NCI-H82 treated with DMSO at 0.1 percent for 48 hours (cell line): ENCODE measurements at regions not wholly inside any gene's neighbourhood (a gene's known extent, or its start where the extent isn't known, plus 50 kb on each side); places are given as distances from the start of the nearest gene placed in this dataset.

Experiments used
- DNase-seq: peaks from one replicate; lab custom pipeline; 2025; ENCODE audit not compliant: unreplicated experiment; lab: John Stamatoyannopoulos, UW

DNA sequence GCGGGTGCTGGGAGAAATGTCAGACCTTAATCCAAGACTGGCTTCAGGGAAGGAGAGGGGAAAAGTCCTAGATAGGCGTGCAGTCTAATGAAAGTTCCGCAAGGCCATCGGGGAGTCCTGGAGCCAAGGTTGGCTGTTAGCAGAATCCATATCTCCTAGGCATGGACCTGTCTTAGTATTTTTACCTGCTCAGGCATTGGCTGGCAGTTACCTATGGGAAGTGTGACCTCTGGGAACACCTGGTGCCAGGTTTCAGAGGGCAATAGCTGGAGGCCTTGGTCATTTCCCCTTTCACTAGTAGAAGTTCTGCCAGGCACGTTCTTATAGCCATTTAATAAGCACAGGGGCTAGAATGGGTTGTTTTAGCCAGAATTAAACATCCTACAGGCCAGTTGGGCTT is 330.8 kb upstream of the SEMA6D start:
- no peak for DNase-seq

DNA sequence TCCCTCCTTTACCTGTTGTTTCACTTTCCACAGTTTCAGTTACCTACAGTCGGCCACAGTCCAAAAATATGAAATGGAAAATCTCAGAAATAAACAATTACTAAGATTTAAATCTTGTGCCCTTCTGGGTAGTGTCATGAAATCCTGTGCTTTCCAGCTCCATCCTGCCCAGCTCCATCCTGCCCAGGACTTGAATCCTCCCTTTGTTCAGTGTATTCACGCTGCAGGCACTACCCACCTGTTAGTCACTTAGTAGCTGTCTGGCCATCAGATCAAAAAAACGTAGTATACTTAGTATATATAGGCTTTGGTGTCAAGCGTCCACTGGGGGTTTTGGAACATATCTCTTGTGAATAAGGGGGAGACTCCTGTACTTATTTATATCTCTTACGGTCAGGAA is 329.0 kb upstream of the SEMA6D start:
- DNase-seq: no peak

DNA sequence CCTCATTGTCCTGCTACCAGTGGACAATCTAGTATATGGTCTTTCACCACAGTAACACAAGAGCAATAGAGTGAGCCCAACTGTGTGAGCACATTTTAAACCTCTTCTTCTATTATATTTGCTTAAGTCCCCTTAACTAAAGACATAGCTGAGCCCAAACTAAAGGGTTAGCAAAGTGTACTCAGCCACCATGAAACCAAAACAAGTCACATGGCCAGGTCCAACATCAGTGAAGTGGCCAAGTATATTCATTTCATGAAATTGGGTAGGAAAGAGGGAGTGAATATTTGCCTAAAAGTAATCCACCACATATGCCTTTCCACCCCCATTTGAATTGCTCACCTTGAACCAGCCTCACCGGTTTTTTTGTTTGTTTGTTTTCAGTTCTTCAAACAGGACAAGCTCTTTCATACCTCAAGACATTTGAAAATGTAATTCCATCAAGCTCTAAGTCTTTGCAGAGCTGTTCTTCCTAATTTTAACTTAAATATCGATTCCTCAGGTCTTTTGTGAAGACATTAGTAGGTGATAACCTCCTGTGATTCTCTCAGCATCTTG is 327.0 kb upstream of the SEMA6D start:
- no peak for DNase-seq

DNA sequence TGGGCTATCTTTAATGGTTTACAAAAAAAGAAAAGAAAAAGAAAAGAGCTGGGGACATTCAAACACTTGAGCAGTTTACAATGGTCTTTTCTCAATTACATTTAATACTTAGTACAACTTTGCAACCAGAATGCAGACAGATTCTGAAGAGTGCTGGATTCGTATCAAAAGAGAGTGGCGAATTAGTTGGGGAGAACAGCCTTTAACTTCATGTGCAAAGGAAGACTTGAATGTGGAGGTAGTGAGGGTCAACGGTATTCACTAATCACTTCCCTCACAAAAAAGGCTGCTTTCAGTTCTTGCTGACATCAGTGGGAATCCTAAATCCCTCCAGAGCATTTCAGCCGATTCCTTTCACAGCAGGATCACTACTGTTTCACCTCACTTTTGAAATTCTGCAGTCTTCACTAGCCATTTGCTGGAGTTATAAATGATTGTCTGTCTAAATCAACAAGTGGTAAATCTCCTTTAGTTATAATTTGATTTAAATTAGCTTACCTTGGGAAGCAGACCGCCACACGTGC is 323.0 kb upstream of the SEMA6D start:
- DNase-seq: peak; percentile 43

DNA sequence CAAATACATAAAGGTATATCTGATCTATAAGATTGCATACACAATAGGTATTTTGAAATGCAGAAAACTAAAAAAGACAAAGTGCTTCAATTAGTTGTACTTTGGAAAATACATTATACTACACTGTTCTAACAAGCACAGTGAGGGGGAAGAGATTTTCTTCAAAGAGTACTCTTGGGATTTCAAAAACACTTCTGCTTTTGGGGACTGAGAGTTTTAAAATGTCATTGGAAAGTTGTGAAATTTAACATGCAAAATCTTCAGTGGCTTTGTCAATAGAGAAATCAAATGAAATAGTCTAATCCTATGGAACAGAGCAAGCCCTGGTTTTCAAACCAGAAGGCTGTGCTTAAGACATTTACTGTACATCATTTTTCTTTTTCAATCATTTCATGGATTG is 322.2 kb upstream of the SEMA6D start:
- no peak for DNase-seq

DNA sequence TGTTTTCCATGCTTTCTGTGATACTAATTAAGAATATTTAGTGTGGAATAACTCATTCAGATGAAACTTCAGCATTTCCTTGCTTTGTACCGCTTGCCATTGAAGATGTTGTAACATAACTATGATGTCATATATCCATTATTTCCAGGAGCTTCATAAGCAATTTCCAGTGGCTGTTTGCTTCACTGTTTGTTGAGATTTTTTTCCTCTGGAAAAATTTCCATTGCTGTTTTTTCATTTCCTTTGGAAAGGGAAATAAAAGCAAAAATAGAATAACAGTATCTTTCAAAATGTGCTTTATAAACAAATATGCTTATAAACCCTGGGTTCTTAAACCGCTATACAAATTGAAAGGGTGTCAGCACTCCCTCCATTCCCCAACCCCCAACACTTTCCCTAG is 319.6 kb upstream of the SEMA6D start:
- no peak for DNase-seq

DNA sequence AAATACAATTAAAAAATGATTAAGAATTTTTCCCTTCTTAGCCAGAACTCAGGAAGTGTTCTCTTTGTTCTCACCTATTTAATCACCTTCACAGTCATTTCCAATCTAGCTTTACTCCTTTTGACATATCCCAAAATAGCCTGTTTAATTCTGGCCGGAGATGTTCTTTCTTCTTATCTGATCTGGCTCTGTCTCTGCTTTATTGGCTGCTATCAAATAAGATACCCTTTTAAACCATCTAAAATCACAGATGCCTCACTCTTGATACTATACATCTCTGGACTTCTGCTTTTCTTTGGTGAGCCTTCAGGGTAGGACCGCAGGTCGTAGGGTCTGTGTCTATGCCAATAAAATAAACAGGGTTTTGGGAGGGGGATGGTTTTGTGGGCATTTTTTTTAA is 319.2 kb upstream of the SEMA6D start:
- DNase-seq: no peak

DNA sequence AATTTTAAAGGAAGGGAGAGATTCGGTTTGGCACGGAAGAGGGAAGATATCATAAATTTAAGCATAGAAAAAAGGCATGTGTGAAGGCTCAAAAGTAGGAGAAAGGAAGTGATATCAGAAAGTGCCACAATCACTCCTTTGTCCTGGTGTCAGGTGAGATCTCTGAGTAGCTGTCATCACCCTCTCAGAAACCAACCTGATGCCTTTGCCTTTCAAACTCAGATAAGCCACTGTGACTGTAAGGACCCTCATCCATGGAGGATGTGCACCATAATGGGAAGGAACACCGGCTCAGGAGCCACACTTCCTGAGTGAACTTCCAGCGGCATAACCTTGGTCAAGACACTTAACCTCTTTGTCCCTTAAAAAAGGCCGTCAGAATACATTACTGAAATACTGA is 318.7 kb upstream of the SEMA6D start:
- DNase-seq: no peak

DNA sequence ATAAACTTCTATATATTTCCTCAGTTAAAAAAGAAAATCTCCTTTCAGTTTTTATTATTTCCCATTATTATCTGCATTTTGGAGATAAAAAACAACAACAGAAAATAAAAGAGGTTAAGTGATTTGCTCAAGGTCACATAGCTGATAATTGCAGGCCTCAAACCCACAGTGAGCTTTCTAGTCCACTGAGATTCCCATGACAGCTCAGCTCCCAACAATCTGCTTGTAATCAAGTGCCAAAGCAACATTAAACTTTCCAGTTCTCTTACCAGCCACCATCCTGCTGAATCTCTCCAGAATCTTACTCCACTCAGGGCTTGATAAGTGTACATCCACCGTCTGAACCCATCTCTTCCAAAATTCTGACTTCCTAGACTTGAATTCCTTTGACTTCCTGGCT is 318.2 kb upstream of the SEMA6D start:
- DNase-seq: no peak

DNA sequence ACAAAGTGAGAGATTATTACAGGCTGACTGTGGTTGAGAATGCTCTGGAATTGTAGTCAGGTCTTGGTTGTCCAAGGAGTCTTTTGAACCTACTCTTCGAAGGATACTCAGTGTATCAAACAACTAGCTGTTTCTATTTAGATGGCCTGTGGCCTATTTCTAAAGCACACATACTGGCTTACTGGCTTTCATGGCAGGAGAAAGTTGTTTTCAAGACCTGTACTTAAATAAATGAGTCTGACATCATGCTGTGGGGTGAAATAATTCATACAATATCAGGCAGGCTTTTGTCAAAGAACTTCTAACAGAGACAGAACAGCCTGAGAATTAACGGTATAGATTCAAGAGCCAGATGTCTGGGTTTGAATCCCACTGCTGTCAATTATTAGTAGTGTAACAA is 316.7 kb upstream of the SEMA6D start:
- no peak for DNase-seq

DNA sequence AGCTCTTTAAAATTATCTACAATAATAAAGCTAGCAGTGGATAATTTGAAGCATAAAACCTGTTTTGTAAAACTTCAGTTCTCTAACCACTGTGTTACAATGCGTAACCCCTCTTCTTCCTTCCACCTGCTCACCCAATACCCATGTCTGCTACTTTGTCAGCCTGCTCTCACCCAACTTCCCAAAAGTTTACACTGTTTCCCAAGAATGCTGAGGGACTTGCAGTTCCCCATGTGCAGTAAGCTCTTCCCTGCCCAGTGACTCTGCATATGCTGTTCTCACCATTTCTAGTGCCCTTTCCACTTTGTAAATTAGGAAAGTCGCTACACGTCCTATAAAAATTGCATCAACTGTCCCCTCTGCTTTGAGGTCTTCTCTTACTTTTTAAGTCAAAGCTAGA is 315.9 kb upstream of the SEMA6D start:
- no peak for DNase-seq

DNA sequence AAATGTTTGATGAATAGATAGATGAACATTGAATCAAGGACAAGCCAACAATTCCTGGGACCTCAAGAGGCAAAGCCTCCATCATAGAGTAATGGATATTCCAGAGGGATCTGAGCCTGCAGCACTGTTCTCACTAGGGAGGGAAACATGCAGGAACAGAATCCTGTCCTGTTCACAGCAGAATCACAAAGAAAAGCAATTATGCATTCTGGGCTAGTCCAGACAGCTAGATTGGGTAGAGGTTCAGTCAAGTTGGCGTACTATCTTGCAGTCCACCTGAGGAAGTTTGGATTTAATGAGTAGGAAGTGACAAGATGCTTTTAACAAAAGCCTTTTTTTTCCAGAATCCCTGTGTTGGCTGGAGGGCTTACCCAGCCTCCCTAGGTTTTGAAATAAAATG is 314.5 kb upstream of the SEMA6D start:
- no peak for DNase-seq

DNA sequence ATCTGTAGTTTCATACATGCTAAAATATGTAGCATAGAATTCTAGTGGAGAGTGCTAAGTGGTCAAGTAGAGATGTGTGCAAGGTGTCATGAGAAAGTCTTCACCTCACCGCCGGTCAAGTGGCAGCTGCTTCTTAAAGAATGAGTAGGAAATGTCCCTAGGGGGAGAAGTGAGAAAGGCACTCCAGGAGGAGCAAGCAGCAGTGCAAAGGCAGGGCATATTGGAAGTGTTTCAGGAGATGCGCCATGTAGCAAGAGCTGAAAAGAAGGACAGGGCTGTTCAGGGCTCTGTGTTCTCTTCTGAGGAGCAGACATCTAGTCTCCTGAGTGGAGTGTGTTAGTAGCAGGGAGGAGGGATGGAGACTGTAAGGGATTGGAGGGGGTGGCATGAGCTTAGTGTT is 312.4 kb upstream of the SEMA6D start:
- DNase-seq: no peak

DNA sequence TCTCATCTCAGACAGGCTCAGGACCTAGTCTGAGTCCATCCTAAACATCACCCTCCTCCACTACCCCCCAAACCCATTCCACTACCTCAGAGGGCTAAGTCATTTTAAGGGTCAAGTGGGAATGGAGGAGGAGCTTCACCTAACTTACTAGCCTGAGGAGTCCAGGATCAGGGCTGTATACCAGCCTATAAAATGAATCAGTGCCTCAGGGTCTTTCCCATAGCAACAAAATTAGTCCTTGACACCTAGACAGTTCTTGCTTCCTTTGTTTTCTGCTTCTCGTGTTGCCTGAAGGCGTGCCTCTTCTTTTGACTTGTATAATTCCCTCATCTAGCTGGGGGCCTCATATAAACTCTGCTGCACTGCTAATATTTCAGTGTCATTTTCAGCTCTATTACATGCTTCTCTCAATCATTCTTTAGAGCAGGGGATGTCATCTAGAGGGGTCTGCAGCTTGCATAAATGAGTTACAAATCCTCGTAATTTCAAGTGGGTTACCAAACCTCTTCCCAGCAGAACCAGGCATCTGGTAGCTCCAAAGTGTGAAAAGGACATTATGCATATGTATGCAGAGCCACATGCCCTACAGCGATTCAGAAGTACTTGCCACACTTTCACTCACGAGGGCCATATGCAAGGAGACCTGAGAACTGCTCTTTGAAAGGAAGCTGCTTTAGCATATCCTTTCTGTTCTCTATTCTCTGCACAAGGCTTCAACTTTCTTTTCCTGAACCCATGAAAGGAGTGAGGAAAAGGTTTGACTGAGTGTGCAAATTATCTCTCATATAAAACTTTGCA is 311.7 kb upstream of the SEMA6D start:
- no peak for DNase-seq

DNA sequence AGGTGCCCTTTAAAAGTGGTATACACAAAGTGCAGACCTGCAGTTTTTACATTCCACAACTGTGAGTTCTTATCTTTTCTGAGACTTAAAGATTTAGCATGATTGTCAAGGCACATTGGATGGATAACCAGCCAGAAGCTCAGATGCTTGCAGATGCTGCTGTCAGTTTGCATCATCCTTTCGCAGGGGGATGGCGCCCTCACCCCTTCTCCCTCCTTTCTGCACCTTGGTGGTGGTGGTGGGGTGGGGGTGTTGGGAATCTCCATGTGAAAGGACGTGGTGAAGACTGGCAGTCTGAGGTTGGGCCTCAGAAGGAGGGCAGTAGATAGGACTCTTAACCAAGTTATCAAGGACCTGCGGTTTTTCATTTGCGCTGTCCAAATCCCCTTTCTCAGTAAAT is 309.6 kb upstream of the SEMA6D start:
- no peak for DNase-seq

DNA sequence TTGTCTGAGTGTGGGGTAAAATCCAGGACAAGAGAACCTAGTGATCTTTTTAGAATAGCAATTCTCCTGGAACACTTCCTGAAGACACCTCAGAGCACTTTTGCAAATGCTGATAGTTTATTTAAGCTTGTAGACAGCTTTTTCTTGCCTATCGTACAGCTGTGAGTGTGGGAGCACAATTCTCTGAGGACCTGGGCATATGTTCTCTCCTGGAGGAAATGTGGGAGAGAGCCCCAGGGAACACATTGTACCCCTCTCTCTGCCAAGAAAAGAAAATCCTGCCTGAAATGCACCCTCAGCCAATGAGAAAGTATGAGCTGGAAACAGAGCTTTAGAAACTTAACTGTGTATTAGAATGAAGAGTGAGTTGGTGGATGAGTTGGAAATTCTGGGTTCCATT is 308.3 kb upstream of the SEMA6D start:
- DNase-seq: no peak

DNA sequence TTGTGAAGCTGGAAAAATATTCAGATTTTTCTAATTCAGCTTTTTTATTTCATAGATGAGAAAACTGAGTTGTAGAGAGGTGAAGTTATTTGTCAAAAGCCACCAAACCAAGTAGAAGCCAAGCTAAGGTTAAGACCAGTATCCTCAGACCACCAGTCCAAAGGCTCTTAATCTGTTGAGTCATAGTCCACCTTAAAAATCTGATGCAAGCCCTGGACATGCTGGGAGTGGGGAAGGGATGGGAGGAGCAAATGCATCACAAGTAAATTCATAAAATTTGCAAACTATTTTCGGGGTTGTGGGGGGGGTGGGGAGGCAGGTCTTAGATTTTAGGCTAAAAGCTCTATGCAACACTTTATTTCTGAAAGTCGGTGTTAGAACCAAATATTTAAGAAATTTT is 307.7 kb upstream of the SEMA6D start:
- DNase-seq: no peak

DNA sequence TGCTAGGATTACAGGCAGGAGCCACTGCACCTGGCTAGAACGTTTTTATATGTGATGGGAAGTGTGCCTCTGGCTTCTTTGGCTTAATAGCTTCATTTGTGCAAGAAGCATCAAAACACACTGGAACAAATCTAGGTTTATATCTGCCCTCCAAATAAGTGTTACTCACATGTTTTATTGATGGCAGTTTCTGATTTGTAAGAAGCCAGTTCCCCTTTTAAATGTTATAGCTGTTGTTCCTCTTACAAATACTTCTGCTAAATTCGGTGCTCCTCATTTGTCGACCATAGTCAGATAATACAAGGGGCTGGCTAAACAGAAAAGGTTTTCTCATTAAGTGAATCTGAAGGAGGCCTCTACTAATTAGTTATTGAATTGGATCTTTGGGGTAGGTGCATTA is 307.1 kb upstream of the SEMA6D start:
- no peak for DNase-seq

DNA sequence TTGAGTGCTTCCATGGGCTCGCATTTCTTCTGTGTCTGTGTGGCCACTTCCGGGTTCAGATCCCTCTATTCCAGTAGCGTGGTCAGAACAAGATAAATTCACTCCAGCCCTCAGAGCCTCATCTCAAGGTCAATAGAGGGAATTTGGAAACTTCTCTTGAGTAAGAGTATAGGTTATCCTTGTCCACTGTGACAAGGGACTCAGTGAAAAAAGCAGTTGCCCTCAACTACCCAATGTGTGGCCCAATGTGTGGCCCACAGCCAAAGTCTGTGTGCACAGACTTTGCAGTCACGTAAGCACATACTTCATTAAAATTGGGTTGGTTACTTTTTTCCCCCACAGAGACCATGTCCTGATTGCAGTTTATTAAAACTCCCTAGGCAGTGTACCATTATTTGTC is 305.6 kb upstream of the SEMA6D start:
- DNase-seq: no peak

DNA sequence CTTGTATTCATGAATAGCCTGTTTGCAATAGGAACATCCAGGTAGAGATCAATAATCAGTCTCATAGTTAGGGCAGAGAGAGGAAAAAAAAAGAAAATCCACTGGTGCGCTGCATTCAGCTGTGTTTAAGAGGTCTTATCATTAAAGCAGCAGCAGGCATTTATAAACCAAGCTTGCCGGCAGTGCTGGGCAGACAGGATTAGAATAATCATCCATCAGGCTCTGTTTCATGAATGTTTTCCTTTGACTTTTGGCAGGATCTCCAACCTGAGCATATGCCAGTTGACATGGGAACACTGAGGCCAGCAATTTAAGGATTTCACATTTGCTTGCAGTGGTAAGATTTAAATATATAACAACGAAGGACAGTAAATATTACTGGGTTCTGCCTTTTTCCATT is 305.2 kb upstream of the SEMA6D start:
- DNase-seq: peak; percentile 85

DNA sequence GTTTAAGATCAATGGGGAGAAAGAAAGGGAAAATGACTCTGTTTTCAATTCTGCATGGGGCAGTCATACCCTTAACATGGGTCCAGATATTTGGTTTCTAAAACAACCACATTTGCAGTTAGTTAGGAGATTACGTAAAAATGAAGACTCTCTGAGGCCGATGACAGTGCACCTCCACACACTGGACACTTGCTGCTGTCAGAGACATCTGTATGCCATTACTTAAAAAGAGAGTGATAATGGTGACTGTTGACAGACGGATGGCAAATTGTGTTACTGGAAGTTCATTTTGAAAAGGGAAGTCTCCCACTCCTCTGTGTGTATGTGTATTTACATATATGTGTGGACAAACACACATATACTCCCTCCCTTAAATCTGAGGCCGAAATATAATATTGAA is 304.5 kb upstream of the SEMA6D start:
- DNase-seq: peak; percentile 18

DNA sequence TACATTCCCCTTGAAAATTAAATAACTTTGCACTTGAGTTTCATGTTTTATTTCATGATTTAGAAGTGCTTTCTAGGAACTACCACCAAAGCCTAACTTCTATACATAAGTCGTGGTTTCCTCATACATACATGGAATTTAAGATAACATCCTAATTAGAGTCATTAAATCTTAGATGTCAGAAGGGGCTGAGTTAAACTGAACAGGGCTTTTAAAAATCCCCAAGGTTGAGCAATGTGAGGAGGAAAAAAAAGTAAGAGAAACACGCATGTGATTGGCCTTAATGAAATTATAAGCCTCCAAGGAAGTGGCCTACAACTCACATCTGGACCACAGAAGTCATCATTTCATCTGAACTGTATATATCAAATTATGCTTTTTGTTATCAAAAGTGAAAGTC is 303.1 kb upstream of the SEMA6D start:
- no peak for DNase-seq

DNA sequence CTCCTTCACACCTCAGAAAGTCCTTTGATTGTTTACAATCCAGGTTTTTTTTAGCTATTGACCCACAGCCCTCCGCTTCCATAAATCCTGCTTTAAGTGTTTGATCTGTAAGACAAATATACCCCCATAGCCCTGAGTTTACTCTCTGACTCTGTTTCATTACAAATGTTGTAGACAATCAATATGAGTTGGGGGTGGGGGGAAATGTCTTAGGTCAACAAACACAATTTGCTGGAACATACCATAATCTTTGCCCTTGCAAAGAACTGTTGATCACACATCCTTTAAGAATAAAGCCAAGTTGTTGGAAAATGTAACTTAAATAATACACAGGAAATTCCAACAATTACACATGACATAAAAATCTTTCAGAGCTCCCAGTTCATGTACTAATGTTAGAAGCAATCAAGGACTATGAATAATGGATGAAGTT is 301.8 kb upstream of the SEMA6D start:
- no peak for DNase-seq
